GM18519 (cell line): ENCODE measurements at regions not wholly inside any gene's neighbourhood (a gene's known extent, or its start where the extent isn't known, plus 50 kb on each side); places are given as distances from the start of the nearest gene placed in this dataset.

Source experiments
- ATAC-seq: cut with Tn5 transposase; IDR thresholded peaks from one replicate; pipeline ENCODE4 v1.9.1; 2021; ENCODE audit warnings: mild to moderate bottlenecking, moderate library complexity; ENCODE audit not compliant: unreplicated experiment, low FRiP score

DNA sequence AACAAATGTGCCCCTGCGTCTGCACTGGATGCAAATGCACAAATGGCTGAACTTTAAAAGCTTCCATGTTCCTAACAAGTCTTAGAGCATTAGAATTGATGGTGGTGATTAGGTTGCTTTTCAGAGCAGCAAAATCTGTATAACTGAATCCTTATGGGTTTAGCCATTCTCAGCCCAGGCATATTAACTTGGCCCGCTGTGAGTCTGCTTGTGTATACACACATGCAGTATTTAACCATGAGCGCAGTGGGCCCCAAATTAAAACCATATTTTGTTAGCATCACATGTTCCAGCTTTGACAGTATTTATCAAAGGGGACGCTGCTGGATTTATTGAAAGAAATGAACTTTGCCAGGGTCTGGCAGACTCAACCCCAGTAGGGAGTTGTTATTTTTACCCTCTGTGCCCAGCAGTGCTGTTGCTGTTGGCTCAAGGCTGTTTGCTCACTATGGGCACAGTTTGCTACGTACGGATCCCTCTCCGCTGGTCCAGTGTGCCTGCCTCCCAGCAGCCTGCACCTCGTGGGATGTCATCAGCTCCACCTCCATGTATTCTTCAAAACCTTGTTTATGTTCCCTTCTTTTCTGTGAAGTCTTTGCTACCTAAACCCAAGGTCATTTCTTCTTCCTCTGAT lies 144.7 kb downstream of the QRSL1 start:
- ATAC-seq: no peak

DNA sequence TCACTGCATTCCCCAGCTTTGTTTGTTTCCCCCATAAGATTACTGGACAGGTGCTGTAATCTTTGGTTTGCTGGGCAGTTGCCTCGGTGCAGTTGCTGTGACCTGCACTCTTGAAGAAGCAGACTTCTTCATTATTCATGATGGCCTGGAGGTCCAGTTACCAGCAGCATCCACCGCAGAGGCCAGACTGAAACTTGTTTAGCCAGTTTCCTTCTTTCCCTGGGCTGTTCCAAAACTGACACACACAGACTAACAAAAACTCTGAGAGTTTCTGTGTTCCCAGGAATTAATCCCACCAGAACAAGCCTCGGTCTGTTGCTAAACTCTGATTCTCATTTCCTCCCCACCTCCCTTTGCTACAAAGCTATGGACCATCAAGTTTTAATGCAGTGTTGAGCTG lies 144.1 kb downstream of the QRSL1 start:
- ATAC-seq: no peak

DNA sequence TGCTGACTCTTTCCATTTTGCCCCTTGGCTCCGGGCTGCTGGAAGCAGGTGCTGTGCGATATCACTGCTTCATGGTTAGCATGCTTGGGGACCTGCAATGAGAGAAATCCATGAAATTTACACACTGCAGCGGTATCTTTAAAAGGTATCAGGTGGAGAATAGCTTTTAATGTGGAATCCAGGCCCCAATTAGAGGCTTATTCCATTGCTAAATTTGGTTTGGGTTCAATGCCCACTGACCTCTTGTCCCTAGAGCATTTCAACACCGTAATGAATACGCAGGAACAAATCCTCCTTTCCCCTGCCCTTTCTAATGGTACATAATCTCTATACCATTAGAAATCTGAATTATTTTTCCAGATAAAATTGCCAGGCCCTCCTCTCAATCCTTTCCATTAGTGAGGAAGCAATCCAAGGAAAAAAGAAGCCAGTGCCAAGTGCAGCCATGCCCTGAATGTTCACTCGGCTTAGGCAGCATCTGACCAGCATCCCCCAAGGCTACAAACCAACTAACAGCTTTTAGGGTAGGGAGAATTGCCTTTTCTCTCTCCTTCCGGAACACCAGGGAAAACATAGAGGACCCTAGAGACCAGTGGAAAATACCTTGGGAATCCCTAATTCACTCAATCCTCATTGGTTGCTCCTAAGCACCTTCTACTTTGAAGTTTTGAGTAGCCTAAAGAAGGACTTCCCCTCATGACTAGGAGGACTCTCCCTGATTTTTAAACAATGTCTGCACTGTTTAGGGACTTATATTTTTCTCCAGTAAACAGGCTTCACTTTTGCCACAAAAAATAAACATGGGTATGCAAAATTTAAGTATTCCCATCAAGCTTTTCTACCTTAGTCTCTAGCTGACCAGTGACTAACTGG lies 143.1 kb downstream of the QRSL1 start:
- no peak for ATAC-seq

DNA sequence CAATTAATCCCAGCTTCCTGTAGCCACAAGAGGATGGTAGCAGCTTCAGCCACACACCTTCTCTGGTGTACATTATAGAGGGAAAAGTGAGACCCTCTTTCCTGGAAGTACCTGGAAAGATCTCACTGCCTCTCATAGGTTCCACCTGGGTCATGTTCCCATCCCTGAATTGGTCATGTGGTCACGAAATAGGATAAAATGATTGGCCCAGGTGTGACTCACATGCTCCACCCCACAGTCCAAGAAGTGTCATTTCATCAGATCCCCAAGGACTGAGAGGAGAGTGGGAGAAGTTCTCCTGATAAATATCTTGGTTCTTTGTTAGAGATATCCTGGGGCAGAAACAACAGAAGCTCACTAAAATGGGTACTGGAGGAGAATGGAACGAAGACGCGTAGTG lies 142.4 kb downstream of the QRSL1 start:
- ATAC-seq: no peak

DNA sequence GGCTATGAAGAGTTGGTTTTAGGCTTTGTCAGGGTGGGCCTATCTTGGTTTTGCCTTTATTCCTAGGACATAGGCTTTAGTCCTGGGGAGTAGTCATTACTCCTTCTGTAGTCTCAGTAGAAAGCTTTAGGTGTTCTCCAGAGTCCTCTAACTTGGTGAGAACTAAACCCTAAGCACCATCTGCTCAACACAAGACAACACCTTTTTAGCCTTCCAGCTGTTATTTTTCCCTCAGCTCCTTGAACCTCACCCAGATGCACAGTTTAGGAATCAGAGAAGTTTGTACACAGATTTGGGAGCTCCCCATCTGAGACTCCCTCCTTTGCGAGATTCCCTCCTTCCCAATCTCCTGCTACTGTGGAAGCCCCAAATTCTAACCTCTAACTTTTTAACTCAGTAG lies 141.3 kb downstream of the QRSL1 start:
- no peak for ATAC-seq

DNA sequence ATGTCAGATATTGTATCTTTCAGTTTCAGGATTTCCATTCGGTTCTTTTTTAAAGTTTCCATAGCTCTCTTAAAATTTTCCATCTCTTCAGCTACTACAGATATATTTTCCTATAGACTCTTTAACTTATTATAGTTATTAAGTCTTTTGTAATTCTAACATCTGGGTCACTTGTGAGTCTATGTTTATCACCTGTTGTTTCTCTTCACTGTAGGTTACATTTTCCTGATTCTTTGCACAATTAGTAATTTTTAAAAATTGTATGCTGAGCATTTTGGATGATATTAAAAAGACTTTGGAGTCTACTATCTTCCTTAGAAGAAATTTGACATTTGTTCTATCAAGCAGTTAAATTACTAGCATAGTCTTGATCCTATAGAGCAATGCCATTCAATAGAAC lies 140.7 kb downstream of the QRSL1 start:
- ATAC-seq: no peak

DNA sequence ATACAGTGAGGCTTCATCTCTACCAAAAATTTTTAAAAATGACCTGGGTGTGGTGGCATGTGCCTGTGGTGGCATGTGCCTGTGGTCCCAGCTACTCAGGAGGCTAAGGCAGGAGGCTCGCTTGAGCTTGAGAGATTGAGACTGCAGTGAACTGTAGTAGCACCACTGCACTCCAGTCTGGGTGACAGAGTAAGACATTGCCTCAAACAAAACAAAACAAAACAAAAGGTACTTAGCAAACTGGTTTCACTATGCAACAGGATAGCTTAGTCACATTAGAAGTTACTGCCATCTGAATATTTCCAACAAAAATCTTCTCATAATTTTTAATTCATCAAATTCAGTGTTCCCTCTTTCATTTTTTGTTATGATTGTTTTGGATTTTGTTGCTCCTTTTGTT lies 137.9 kb downstream of the QRSL1 start:
- no peak for ATAC-seq

DNA sequence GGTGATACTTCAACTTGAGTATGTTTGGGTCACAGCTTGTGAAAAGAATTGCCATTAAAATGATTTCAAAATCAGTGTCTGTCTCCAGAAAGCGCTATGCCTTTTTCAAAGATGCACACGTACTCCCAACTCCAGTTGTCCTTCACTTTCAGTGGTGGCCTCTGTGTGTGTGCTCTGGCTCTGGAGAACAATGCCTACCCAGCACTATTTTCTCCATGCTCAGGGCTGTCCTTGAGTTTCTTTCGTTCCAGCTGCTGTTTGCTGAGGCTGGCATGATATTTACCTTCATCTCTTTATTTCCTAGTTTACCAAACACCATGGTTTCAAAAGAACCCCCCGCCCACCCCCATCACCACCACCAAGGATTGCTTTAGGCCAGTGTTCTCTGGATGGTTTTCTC lies 136.8 kb downstream of the QRSL1 start:
- ATAC-seq: no peak

DNA sequence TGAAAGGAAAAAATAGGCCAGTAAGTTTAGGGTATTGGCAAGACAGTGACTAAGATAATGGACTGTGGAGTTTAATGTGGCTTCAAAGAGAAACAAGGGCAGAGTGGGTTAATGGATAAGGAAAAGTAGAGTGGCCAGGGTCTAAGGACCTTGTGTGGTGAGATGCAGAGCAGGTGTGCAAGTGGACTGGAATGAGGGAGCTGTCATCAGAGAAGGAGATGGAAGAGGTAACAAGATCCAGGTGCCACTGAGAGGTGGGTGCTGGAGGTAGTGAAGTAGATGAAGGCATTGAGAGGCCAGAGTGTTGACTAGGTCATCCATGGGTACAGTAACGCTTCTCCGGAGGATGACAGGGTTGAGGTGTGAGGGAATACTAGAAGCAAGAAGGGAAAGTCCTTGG lies 136.1 kb downstream of the QRSL1 start:
- ATAC-seq: no peak

DNA sequence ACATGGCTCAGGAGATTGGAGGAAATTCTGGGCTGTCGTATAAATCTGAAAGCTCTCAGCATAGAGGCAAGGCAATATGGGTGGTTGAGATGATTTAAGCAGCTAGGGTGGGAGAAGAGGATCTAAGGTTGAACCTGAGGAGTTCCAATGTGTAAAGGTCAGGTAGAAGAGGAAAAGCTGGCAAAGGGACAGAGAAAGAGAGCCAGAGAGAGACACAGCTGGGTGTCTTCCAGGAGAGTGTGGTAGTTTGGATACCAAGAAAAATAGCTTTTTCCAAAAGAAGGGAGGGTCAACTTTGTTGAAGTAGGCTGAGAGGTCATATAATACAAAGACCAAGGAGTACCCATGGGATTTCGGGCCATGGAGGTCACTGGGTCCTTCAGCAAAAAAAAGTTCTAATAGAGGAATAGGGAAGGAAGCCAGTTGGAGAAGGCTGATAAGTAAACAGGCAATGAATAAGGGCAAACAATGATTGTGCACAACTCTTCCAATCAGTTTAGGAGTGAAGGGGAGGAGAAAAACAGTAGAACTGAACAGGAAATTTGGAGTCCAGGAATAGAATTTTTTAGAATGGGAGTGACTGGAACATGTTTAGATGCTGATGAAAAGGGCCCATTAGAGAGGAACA lies 135.1 kb downstream of the QRSL1 start:
- no peak for ATAC-seq

DNA sequence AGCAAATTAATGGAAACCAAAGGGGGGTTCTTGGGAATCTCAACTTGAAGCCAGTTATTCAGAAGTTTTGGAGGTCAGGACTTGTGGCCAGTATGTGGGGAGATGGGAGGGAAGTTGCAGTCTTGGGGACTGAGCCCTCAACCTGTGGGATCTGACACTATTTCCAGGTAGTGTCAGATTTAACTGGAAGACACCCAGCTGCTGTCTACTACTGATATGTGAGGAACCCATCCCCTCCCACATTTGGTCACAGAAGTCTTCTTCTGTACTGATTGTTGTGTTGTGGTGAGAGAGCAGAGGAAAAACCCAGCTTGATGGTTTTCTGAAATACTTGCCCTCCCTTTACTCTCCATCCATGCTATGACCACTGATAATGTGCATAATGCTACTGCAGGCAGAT lies 134.0 kb downstream of the QRSL1 start:
- no peak for ATAC-seq

DNA sequence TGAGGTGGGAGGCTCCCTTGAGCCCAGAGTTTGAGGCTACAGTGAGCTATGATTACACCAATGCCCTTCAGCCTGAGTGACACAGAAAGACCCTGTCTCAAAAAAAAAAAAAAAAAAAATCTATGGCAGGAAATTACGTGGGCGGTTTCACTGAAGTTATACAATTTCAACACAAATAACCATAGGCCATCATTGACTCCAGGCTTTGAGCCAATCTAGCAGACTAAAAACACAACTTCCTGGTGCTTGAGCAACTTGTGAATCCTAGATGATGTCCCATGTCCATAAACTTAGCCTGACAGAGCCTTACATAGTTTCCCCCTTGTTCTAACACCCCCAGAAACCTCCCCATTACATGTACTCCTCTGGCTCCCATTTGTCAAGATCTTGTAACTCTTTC lies 131.8 kb downstream of the QRSL1 start:
- ATAC-seq: no peak

DNA sequence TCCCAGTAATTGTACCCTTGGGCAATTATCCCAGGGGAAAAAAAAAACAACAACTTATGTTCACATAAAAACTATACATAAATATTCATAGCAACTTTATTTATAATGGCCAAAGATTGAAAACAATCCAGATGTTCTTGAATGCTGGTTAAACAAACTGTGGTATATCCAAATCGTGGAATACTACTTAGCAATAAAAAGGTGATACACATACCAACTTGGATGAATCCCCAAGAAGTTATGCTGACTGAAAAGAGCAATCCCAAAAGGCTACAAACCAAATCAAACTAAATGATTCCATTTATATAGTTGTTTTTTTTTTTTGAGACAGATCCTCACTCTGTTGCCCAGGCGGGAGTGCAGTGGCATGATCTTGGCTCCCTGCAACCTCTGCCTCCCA lies 129.7 kb downstream of the QRSL1 start:
- ATAC-seq: no peak

DNA sequence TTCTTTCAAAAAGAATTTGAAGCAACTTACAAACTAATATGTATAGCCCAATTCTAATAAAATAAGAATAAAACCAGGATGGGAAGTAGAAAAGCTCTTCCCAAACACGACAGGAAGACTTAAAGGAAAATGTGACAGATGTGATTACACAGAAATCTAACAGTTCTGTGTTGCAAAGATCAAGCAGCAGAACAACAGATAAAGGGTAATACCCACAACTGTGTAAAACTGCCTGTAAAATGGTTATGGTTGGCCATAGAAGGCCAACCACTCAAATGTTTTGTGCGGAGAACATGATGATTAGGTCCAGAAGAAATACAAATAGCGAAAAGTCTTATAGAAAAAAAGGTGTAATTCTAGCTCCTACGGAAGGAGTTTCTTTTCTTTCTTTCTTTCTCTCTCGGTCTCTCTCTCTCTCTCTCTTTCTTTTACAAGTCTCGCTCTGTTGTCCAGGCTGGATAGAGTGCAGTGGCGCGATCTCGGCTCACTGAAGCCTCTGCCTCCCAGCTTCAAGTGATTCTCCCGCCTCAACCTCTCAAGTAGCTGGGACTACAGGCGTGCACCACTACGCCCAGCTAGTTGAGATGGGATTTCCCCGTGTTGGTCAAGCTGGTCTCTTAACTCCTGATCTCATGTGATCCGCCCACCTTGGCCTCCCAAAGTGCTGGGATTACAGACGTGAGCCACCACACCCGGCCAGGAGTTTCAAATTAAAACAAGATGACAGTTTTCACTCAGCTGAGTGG lies 128.5 kb downstream of the QRSL1 start:
- ATAC-seq: no peak

DNA sequence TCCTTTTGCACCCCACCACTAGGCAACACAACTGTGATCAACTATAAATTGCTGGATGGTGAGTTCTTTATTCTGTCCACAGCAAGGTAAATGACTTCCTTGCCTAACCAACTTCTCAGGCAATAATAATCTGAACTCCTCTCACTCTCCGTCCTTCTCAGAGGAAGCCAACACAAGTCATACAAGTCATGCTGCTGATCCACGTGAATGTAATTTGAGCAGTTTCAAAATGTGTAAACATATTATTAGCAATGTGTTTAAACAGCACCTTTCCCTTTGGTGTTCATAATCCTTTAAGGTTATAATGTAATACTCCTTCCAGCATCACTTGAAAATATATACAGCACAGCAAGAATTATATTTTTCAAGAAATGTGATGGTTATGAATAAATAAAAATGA lies 127.9 kb downstream of the QRSL1 start:
- no peak for ATAC-seq

DNA sequence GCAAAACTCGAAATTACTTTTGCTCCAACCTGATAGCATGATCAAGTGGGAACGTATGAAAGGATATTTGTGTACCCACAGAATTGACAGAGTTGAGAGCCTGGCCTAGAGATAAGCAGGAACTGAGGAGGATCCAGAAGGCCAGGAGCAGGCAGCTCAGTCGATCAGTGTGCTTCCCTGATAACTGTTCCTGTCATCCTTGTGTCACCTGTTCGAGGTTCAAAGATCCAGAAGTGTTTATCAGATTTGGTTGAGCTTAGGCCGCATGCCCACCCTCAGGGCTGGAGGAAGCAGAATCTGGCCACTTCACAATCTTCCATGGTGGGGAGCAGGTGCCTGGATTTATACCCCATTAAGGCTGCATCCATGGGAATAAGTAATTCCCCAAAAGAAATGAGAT lies 124.8 kb downstream of the QRSL1 start:
- no peak for ATAC-seq

DNA sequence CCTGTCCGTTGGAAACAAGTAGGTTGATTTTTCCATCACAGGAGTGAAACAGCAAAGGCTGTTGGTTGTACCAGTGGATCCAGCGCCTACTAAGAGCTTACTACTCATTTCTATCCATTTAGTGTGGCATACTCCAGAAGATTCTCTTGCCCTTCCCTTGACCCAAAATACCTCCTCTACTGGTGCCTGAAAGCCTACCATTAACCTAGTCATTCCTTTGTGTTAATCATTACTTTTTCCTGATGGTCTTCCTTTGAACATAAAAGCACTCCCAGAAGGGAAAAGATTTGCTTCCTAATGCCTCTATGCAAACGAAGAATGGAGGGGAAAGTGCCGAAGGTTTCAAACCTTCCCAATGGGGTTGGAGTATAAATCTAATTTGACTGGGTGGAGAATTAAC lies 123.3 kb downstream of the QRSL1 start:
- ATAC-seq: no peak

DNA sequence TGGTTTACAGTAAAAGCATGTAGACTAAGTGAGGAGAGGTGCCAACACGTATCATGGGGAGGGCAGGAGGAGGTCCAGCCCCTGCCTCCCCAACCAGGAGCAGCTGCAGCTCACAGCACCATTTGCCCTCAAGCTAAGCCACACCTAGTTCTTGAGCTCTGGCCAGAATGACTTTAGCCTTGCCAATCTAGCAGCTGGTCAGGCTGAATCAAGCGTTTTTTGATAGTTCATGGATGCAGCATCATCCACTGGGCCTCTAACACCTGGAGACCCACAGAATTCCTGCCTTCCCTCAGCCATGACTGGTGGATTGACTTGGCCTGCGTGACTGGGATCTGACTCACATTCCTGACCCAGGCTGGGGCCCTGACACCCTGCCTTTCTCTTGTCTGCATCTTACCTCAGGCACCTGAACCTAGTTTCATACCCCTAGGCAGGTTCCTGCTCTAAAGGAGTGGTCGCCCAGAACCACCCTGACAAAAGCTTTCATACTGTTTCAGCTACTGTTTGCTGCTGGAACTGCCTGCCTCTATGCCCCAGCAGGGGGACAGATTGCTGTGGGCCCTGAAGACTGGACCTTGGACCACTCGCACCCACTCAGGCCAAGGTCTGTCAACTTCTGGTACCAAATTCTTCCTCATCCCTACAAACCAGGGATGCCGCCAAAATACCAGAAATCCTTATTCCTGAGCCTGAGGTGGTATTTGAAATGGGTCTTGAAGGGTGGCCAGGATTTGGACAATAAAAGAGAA lies 122.3 kb downstream of the QRSL1 start:
- ATAC-seq: no peak

DNA sequence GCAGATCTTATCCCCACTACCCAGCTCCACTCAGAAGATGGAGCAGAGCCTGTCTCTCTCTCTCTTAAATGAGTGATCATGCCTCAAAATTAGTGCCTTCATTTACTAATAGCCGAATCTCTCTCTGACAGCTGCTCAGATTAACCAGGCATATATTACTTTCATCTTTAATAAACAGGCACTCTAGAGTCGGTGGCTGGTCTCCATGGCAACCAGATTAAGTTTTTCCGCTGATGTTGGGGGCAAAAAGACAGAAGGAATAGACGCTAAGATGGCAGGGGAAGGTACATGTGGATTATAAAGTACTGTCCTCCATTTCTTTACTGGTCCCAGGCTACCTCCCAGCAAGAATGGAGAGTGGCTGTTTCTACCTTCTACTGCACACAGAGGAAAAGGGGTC lies 121.6 kb downstream of the QRSL1 start:
- ATAC-seq: no peak

DNA sequence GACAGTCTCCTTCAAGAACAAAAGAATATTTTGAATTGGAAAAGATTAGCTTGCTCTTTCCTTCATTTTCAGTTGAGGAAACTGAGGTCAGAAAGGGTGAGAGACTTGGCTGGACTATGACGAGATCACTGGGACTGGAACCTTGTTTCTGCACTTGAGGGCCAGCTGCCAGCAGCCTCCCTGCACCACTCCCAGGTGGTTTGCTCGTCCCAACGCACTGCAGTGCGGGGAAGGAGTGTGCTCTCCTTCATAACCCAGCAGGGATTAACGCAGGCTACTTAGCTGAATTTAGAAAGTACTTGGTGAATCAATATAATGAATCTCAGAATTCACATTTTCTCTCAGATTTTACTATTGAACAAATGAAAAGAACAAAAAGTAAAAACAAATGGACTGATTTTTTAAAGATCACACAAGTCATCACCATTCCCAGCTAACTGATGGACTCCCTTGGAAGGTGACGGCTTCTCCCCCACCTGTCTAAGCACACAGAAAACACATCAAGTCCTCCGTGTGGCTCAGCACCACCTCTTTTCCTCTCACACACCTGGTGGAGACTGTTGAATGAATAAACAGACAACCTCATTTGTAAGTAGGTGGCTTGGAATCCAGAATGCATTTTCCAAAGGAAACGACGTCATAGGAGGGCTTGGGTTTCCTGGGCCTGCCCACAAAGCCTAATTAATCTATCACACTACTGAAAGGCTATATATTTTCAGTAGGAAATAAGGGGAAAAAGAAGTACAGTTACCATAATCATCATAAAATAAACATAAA lies 121.0 kb downstream of the QRSL1 start:
- ATAC-seq: no peak
